HepG2 (cell line): ENCODE measurements at regions not wholly inside any gene's neighbourhood (a gene's known extent, or its start where the extent isn't known, plus 50 kb on each side); places are given as distances from the start of the nearest gene placed in this dataset.

Source experiments
- CEBPB ChIP-seq: IDR thresholded peaks from 2 replicates; pipeline ENCODE4 v1.6.1; 2011; ENCODE audit warnings: low read depth, low read length, improper control_type of control experiment, borderline replicate concordance
- ETV5 ChIP-seq: IDR thresholded peaks from 2 replicates; pipeline ENCODE4 v1.6.1; 2018; ENCODE audit warnings: missing biosample characterization, missing genetic modification reagents, inconsistent platforms, borderline replicate concordance
- HOXA9 ChIP-seq: sonication (generic); formaldehyde crosslinking; IDR thresholded peaks from 2 replicates; pipeline ENCODE4 v1.8.1; 2022; ENCODE audit warnings: missing genetic modification reagents, mild to moderate bottlenecking, moderate library complexity, borderline replicate concordance
- IRF9 ChIP-seq: sonication (generic); formaldehyde crosslinking; IDR thresholded peaks from 2 replicates; pipeline ENCODE4 v1.8.0; 2022; ENCODE audit warnings: missing genetic modification reagents, mild to moderate bottlenecking, borderline replicate concordance
- JUNB ChIP-seq: sonication (generic); formaldehyde crosslinking; IDR thresholded peaks from 2 replicates; pipeline ENCODE4 v1.8.0; 2022; ENCODE audit warnings: missing genetic modification reagents, mild to moderate bottlenecking, borderline replicate concordance
- SALL1 ChIP-seq: sonication (generic); formaldehyde crosslinking; IDR thresholded peaks from 2 replicates; pipeline ENCODE4 v1.8.0; 2022; ENCODE audit warnings: mild to moderate bottlenecking, missing genetic modification reagents
- SNAPC4 ChIP-seq: sonication (generic); formaldehyde crosslinking; IDR thresholded peaks from 2 replicates; pipeline ENCODE4 v1.4.0; 2020; ENCODE audit warnings: mild to moderate bottlenecking, missing genetic modification reagents
- SPEN ChIP-seq: sonication (generic); formaldehyde crosslinking; IDR thresholded peaks from 2 replicates; pipeline ENCODE4 v1.5.1; 2020; ENCODE audit warnings: low read depth, mild to moderate bottlenecking, missing genetic modification reagents
- ZNF317 ChIP-seq: sonication (generic); formaldehyde crosslinking; IDR thresholded peaks from 2 replicates; pipeline ENCODE4 v1.5.0; 2020; ENCODE audit warnings: mild to moderate bottlenecking, missing genetic modification reagents
- ZNF577 ChIP-seq: sonication (generic); formaldehyde crosslinking; IDR thresholded peaks from 2 replicates; pipeline ENCODE4 v1.4.0; 2020; ENCODE audit warnings: mild to moderate bottlenecking, low read depth, missing genetic modification reagents, borderline replicate concordance
- ZNF609 ChIP-seq: sonication (generic); formaldehyde crosslinking; IDR thresholded peaks from 2 replicates; pipeline ENCODE4 v1.4.0; 2020; ENCODE audit warnings: mild to moderate bottlenecking, missing genetic modification reagents, borderline replicate concordance
- ZNF691 ChIP-seq: sonication (generic); formaldehyde crosslinking; IDR thresholded peaks from 2 replicates; pipeline ENCODE4 v1.4.0; 2020; ENCODE audit warnings: missing genetic modification reagents, low read depth, mild to moderate bottlenecking, borderline replicate concordance
- ZUFSP ChIP-seq: sonication (generic); formaldehyde crosslinking; IDR thresholded peaks from 2 replicates; pipeline ENCODE4 v1.9.0; 2021; ENCODE audit warnings: missing genetic modification reagents, mild to moderate bottlenecking, borderline replicate concordance

- TF ChIP-seq ZUFSP (CRISPR knock-in tag) (no peak), JUNB (CRISPR knock-in tag) (no peak), IRF9 (no peak), HOXA9 (CRISPR knock-in tag) (no peak), ETV5 (CRISPR knock-in tag) (peak; percentile 87), ZNF609 (CRISPR knock-in tag) (peak; percentile 41; the same call in 1 of the 2 replicates), SALL1 (CRISPR knock-in tag) (peak; percentile 62; the same call in 1 of the 2 replicates), SNAPC4 (peak; percentile 64; the same call in 1 of the 2 replicates), CEBPB (peak; percentile 92), SPEN (CRISPR knock-in tag) (0 out of 2 replicates have a peak, but pooled peaks have one; percentile 37), ZNF691 (CRISPR knock-in tag) (0 out of 2 replicates have a peak, but pooled peaks have one; percentile 44), ZNF317 (CRISPR knock-in tag) (peak; percentile 53; the same call in 1 of the 2 replicates), ZNF577 (CRISPR knock-in tag) (no peak)
Observed at GRCh38 chr1:175839779-175840669, 96.6 kb upstream of the TNR start (continued).
